Activated naive CD4-positive, alpha-beta T cell treated with anti-CD3 and anti-CD28 coated beads for 36 hours (primary cell): ENCODE measurements at regions not wholly inside any gene's neighbourhood (a gene's known extent, or its start where the extent isn't known, plus 50 kb on each side); places are given as distances from the start of the nearest gene placed in this dataset.

ENCODE experiments used
- CTCF ChIA-PET: fragments of 350-600 bp; sonication (Branson Sonifier 250); formaldehyde crosslinking; loops from one replicate; lab custom pipeline; 2021; ENCODE audit warnings: antibody characterized with exemption; lab: Charles Lee
- DNase-seq: peaks from one replicate; pipeline ENCODE4 v3.0.0-alpha.2; 2020
- H3K27ac Mint-ChIP-seq: one replicate; pipeline ENCODE4 v1.8.0; 2021; ENCODE audit warnings: mild to moderate bottlenecking, mixed read lengths
- H3K27me3 Mint-ChIP-seq: one replicate; pipeline ENCODE4 v1.8.0; 2021; ENCODE audit warnings: low read depth, mixed read lengths
- H3K36me3 Mint-ChIP-seq: one replicate; pipeline ENCODE4 v1.8.0; 2021; ENCODE audit warnings: low read depth, mixed read lengths
- H3K4me1 Mint-ChIP-seq: one replicate; pipeline ENCODE4 v1.8.0; 2021; ENCODE audit warnings: low read depth, mixed read lengths
- H3K4me3 Mint-ChIP-seq: one replicate; pipeline ENCODE4 v1.8.0; 2021; ENCODE audit warnings: mild to moderate bottlenecking, moderate library complexity, mixed read lengths
- H3K9me3 Mint-ChIP-seq: one replicate; pipeline ENCODE4 v1.8.0; 2021; ENCODE audit warnings: mixed read lengths
- intact Hi-C: fragments of 100-400 bp; cut with micrococcal nuclease; formaldehyde crosslinking; loops from one replicate; pipeline ENCODE4 v1.15.1; 2023

- Mint-ChIP-seq H3K4me3 (no peak overlapping the region), H3K36me3 (no peaks in the 10 kb centered on the region), H3K4me1 (peaks cover 6% of the 10 kb centered on the region), H3K27ac (no peak overlapping the region), H3K9me3 (no peaks in the 10 kb centered on the region), H3K27me3 (peaks cover 27% of the 10 kb centered on the region)
- DNase-seq = no peak
- CTCF ChIA-PET = interaction anchor here (0.9 to 1.1 kb wide), 4 partner anchors 12 to 126 kb away, joined by 3 to 7 read pairs (median 3); no protein-coding TSS in a partner anchor
- intact Hi-C loops = loop anchor here (1.0 kb wide), 1 partner anchor 37 kb away; no protein-coding TSS in a partner anchor
Measured at GRCh38 chr13:39132286-39133230, 94.3 kb downstream of the NHLRC3 start.

GRCh38 chr13:39133781-39134180, 95.5 kb downstream of the NHLRC3 start:
- Mint-ChIP-seq H3K4me3 (no peak overlapping the region), H3K27me3 (peaks cover 22% of the 10 kb centered on the region), H3K4me1 (peaks cover 6% of the 10 kb centered on the region), H3K36me3 (no peaks in the 10 kb centered on the region), H3K9me3 (no peaks in the 10 kb centered on the region), H3K27ac (no peak overlapping the region)
- CTCF ChIA-PET = no interaction called here
- intact Hi-C loops = no loop called here
- no peak for DNase-seq

GRCh38 chr13:39134574-39134973, 96.3 kb downstream of the NHLRC3 start:
- Mint-ChIP-seq H3K4me1 (peaks cover 6% of the 10 kb centered on the region), H3K9me3 (no peaks in the 10 kb centered on the region), H3K27me3 (peaks cover 19% of the 10 kb centered on the region), H3K36me3 (no peaks in the 10 kb centered on the region), H3K4me3 (no peak overlapping the region), H3K27ac (no peak overlapping the region)
- CTCF ChIA-PET = no interaction called here
- intact Hi-C loops = no loop called here
- DNase-seq = no peak

GRCh38 chr13:39144391-39144790, 106.1 kb downstream of the NHLRC3 start:
- intact Hi-C loops = no loop called here
- Mint-ChIP-seq H3K36me3 (no peaks in the 10 kb centered on the region), H3K27ac (no peak overlapping the region), H3K9me3 (no peaks in the 10 kb centered on the region), H3K4me3 (no peak overlapping the region), H3K27me3 (peaks cover 33% of the 10 kb centered on the region), H3K4me1 (peaks cover 25% of the 10 kb centered on the region)
- DNase-seq = no peak
- CTCF ChIA-PET = interaction anchor here (0.7 to 2.4 kb wide), 8 partner anchors 11 to 531 kb away, joined by 3 to 21 read pairs (median 6); no protein-coding TSS in a partner anchor

GRCh38 chr13:39144941-39145533, 106.8 kb downstream of the NHLRC3 start:
- peak; percentile 64 for DNase-seq
- intact Hi-C loops = loop anchor here (1.0 to 5.0 kb wide), 5 partner anchors 48 to 531 kb away; no protein-coding TSS in a partner anchor
- H3K4me3 Mint-ChIP-seq = no peak overlapping the region
- no peak overlapping the region for H3K27ac Mint-ChIP-seq
- H3K36me3 Mint-ChIP-seq = no peaks in the 10 kb centered on the region
- H3K9me3 Mint-ChIP-seq = no peaks in the 10 kb centered on the region
- peaks cover 33% of the 10 kb centered on the region for H3K27me3 Mint-ChIP-seq
- peaks cover 25% of the 10 kb centered on the region for H3K4me1 Mint-ChIP-seq
- CTCF ChIA-PET = interaction anchor here (0.7 to 2.4 kb wide), 12 partner anchors 10 to 530 kb away, joined by 3 to 21 read pairs (median 4); no protein-coding TSS in a partner anchor

GRCh38 chr13:39148513-39148961, 110.3 kb downstream of the NHLRC3 start:
- H3K9me3 Mint-ChIP-seq = no peaks in the 10 kb centered on the region
- CTCF ChIA-PET = interaction anchor here (0.7 kb wide), 1 partner anchor 46 kb away, joined by 4 read pairs; no protein-coding TSS in a partner anchor
- peak; percentile 22 for DNase-seq
- intact Hi-C loops = loop anchor here (1.0 to 5.0 kb wide), 2 partner anchors 49 to 51 kb away; no protein-coding TSS in a partner anchor
- peaks cover 25% of the 10 kb centered on the region for H3K4me1 Mint-ChIP-seq
- H3K27ac Mint-ChIP-seq = no peak overlapping the region
- no peaks in the 10 kb centered on the region for H3K36me3 Mint-ChIP-seq
- peaks cover 28% of the 10 kb centered on the region for H3K27me3 Mint-ChIP-seq
- no peak overlapping the region for H3K4me3 Mint-ChIP-seq

- Mint-ChIP-seq H3K9me3 (no peaks in the 10 kb centered on the region), H3K4me1 (peaks cover 21% of the 10 kb centered on the region), H3K36me3 (no peaks in the 10 kb centered on the region), H3K4me3 (no peak overlapping the region), H3K27me3 (peaks cover 31% of the 10 kb centered on the region), H3K27ac (no peak overlapping the region)
- intact Hi-C loops = loop anchor here (5.0 kb wide), 1 partner anchor 53 kb away; no protein-coding TSS in a partner anchor
- CTCF ChIA-PET = no interaction called here
- DNase-seq = no peak
Measured at GRCh38 chr13:39149896-39150295, 111.6 kb downstream of the NHLRC3 start.

- CTCF ChIA-PET = interaction anchor here (0.6 to 2.3 kb wide), 2 partner anchors 9 to 253 kb away, joined by 3 to 12 read pairs; no protein-coding TSS in a partner anchor
- no peak for DNase-seq
- Mint-ChIP-seq H3K4me3 (no peak overlapping the region), H3K27me3 (peaks cover 43% of the 10 kb centered on the region), H3K4me1 (peaks cover under 1% of the 10 kb centered on the region), H3K27ac (no peak overlapping the region), H3K36me3 (no peaks in the 10 kb centered on the region), H3K9me3 (no peaks in the 10 kb centered on the region)
- intact Hi-C loops = no loop called here
Measured at GRCh38 chr13:39154041-39154440, 115.8 kb downstream of the NHLRC3 start.

- Mint-ChIP-seq H3K9me3 (no peaks in the 10 kb centered on the region), H3K27me3 (peaks cover 35% of the 10 kb centered on the region), H3K4me1 (peaks cover 14% of the 10 kb centered on the region), H3K4me3 (no peak overlapping the region), H3K36me3 (no peaks in the 10 kb centered on the region), H3K27ac (no peak overlapping the region)
- intact Hi-C loops = loop anchor here (1.0 to 2.0 kb wide), 2 partner anchors 37 to 64 kb away; no protein-coding TSS in a partner anchor
- CTCF ChIA-PET = no interaction called here
- DNase-seq = peak; percentile 31
Measured at GRCh38 chr13:39159393-39159792, 121.1 kb downstream of the NHLRC3 start.

GRCh38 chr13:39159846-39160370, 121.7 kb downstream of the NHLRC3 start:
- CTCF ChIA-PET = no interaction called here
- H3K4me1 Mint-ChIP-seq = peaks cover 14% of the 10 kb centered on the region
- no peak overlapping the region for H3K4me3 Mint-ChIP-seq
- intact Hi-C loops = loop anchor here (1.0 to 2.0 kb wide), 2 partner anchors 37 to 65 kb away; no protein-coding TSS in a partner anchor
- peak overlapping the region; percentile 36 for H3K27ac Mint-ChIP-seq
- no peak for DNase-seq
- H3K9me3 Mint-ChIP-seq = no peaks in the 10 kb centered on the region
- H3K27me3 Mint-ChIP-seq = peaks cover 32% of the 10 kb centered on the region
- H3K36me3 Mint-ChIP-seq = no peaks in the 10 kb centered on the region

GRCh38 chr13:39167018-39167417, 128.8 kb downstream of the NHLRC3 start:
- H3K27ac Mint-ChIP-seq = no peak overlapping the region
- no peaks in the 10 kb centered on the region for H3K4me1 Mint-ChIP-seq
- no peaks in the 10 kb centered on the region for H3K36me3 Mint-ChIP-seq
- CTCF ChIA-PET = no interaction called here
- intact Hi-C loops = no loop called here
- H3K9me3 Mint-ChIP-seq = no peaks in the 10 kb centered on the region
- no peak for DNase-seq
- peaks cover 13% of the 10 kb centered on the region for H3K27me3 Mint-ChIP-seq
- H3K4me3 Mint-ChIP-seq = no peak overlapping the region

- H3K4me3 Mint-ChIP-seq = no peak overlapping the region
- no peaks in the 10 kb centered on the region for H3K4me1 Mint-ChIP-seq
- intact Hi-C loops = no loop called here
- H3K9me3 Mint-ChIP-seq = no peaks in the 10 kb centered on the region
- no peaks in the 10 kb centered on the region for H3K36me3 Mint-ChIP-seq
- peaks cover 18% of the 10 kb centered on the region for H3K27me3 Mint-ChIP-seq
- no peak overlapping the region for H3K27ac Mint-ChIP-seq
- CTCF ChIA-PET = no interaction called here
- DNase-seq = no peak
Measured at GRCh38 chr13:39170711-39171110, 132.5 kb downstream of the NHLRC3 start.
